ENCODE measurements at regions not wholly inside any gene's neighbourhood (a gene's known extent, or its start where the extent isn't known, plus 50 kb on each side); places are given as distances from the start of the nearest gene placed in this dataset.

DNA sequence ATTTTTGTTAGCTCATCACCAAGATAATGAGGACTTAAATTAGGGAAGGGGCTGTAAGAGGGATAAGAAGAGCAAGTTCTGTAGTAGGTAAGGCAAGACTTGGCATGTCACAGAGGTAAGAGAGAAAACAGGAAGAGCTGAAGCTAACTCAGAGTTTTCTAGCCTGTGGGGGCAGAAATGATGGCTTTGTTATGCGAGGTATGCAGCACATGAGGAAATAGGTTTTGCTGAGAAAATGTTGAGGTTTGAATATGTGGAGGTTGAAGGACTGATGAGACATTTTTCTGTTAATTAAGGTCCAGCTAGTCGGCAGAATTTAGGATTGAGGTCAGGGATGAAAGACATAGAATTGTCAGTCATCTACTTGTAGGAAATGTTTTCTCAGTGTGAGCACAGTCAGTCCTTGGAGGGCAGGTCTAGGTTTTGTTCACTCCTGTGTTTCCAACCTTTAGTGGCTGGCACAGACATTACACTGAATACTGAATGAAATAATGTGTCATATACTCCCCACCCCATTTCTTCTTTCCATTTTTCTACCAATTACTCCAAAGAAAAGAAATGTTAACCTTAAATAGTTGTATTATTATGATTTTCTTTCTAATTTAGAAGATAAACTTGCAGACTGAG is 154.0 kb upstream of the AADAT start:
- 8% methylated on average over 2 of the region's 2 CpGs for WGBS (ENCODE audit: missing lambda C conversion rate)
- Histone ChIP-seq H3K4me1 (no peaks in the 10 kb centered on the region), H3K4me2 (no peak overlapping the region), H3K27ac (no peak overlapping the region), H3K9me3 (no peaks in the 10 kb centered on the region), H3K4me3 (no peak overlapping the region)
- DNase-seq (ENCODE audit: low read depth in 1 of 2, low spot score in 1 of 2) = no peak
- POLR2A ChIA-PET = no interaction called here
- ATAC-seq = no peak
- CTCF ChIA-PET = interaction anchor here (2.8 kb wide), 1 partner anchor 11 kb away, joined by 6 read pairs; no protein-coding TSS in a partner anchor
- TF ChIP-seq EHF (CRISPR knock-in tag; IDR thresholded peaks at IDR 0.05) (no peak), GATA3 (IDR thresholded peaks at IDR 0.05; ENCODE audit: borderline replicate concordance) (no peak), HOXB5 (CRISPR knock-in tag; IDR thresholded peaks at IDR 0.05) (no peak), ZFP36 (IDR thresholded peaks at IDR 0.05; ENCODE audit: borderline replicate concordance, partially characterized antibody) (no peak), FOSL2 (IDR thresholded peaks at IDR 0.05) (no peak), FOSL2 (CRISPR knock-in tag; IDR thresholded peaks at IDR 0.05) (no peak), MYC (IDR thresholded peaks at IDR 0.05; ENCODE audit: borderline replicate concordance, low read length) (no peak), SMC3 (IDR thresholded peaks at IDR 0.05) (no peak), POLR2A (IDR thresholded peaks at IDR 0.05; ENCODE audit: low read length) (no peak), CEBPB (IDR thresholded peaks at IDR 0.05) (no peak), NPAS2 (CRISPR knock-in tag; IDR thresholded peaks at IDR 0.05; ENCODE audit: borderline replicate concordance) (no peak)
- TF ChIP-seq, protein P1, sequence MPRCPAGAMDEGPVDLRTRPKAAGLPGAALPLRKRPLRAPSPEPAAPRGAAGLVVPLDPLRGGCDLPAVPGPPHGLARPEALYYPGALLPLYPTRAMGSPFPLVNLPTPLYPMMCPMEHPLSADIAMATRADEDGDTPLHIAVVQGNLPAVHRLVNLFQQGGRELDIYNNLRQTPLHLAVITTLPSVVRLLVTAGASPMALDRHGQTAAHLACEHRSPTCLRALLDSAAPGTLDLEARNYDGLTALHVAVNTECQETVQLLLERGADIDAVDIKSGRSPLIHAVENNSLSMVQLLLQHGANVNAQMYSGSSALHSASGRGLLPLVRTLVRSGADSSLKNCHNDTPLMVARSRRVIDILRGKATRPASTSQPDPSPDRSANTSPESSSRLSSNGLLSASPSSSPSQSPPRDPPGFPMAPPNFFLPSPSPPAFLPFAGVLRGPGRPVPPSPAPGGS (IDR thresholded peaks at IDR 0.05) = no peak
- no peak for FAIRE-seq

DNA sequence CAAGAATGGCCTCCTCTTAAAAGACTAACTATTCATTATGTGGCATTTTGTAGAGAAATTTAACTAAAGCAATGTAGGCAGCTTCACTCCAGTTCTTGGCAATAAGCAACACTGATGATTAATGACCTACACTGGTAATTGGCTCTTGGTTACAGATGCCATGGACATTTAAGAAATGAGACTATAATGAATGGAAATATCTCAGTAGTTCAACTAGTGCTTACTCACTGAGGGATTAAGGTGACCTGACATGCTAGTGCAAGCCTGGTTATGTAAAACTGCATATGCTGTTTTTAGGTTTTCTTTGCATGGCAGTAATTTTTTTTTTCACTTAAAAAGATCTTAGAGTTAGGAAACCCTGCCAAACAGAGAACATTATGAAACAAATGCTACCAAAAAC is 152.7 kb upstream of the AADAT start:
- Histone ChIP-seq H3K9me3 (no peaks in the 10 kb centered on the region), H3K4me3 (no peak overlapping the region), H3K4me2 (no peak overlapping the region), H3K4me1 (no peaks in the 10 kb centered on the region), H3K27ac (no peak overlapping the region)
- FAIRE-seq = no peak
- ATAC-seq = no peak
- TF ChIP-seq RNF2 (IDR thresholded peaks at IDR 0.05; ENCODE audit: borderline replicate concordance, low read depth) = no peak
- TF ChIP-seq HDAC2 (IDR thresholded peaks at IDR 0.05) = no peak
- no peak for TF ChIP-seq NR3C1 (IDR thresholded peaks at IDR 0.05)
- no peak for TF ChIP-seq CHD4 (IDR thresholded peaks at IDR 0.05; ENCODE audit: borderline replicate concordance)
- no peak for TF ChIP-seq FOSB (CRISPR knock-in tag; IDR thresholded peaks at IDR 0.05)
- TF ChIP-seq, protein P2, sequence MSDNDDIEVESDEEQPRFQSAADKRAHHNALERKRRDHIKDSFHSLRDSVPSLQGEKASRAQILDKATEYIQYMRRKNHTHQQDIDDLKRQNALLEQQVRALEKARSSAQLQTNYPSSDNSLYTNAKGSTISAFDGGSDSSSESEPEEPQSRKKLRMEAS (IDR thresholded peaks at IDR 0.05) = no peak
- no peak for TF ChIP-seq ESRRA (IDR thresholded peaks at IDR 0.05; ENCODE audit: borderline replicate concordance, low read length)
- TF ChIP-seq, protein P3, sequence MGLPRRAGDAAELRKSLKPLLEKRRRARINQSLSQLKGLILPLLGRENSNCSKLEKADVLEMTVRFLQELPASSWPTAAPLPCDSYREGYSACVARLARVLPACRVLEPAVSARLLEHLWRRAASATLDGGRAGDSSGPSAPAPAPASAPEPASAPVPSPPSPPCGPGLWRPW (IDR thresholded peaks at IDR 0.05) = no peak
- no peak for TF ChIP-seq EHMT2 (IDR thresholded peaks at IDR 0.05; ENCODE audit: low read depth)
- no peak for TF ChIP-seq MYC (IDR thresholded peaks at IDR 0.05; ENCODE audit: borderline replicate concordance, low read length)
- TF ChIP-seq GATA3 (IDR thresholded peaks at IDR 0.05; ENCODE audit: borderline replicate concordance) = no peak
- TF ChIP-seq CEBPB (IDR thresholded peaks at IDR 0.05) = no peak
- TF ChIP-seq RAD21 (conservative IDR thresholded peaks at IDR 0.05 in 1 of 2, IDR thresholded peaks at IDR 0.05 in 1 of 2) = no peak
- TF ChIP-seq RFX5 (IDR thresholded peaks at IDR 0.05) = no peak
- no peak for TF ChIP-seq ZFP36 (IDR thresholded peaks at IDR 0.05; ENCODE audit: borderline replicate concordance, partially characterized antibody)
- TF ChIP-seq RCOR1 (IDR thresholded peaks at IDR 0.05; ENCODE audit: low read depth, low read length) = no peak
- POLR2A ChIA-PET = no interaction called here
- CTCF ChIA-PET = interaction anchor here (2.8 kb wide), 1 partner anchor 9 kb away, joined by 6 read pairs; no protein-coding TSS in a partner anchor
- no peak for DNase-seq (ENCODE audit: low read depth in 1 of 2, low spot score in 1 of 2)

DNA sequence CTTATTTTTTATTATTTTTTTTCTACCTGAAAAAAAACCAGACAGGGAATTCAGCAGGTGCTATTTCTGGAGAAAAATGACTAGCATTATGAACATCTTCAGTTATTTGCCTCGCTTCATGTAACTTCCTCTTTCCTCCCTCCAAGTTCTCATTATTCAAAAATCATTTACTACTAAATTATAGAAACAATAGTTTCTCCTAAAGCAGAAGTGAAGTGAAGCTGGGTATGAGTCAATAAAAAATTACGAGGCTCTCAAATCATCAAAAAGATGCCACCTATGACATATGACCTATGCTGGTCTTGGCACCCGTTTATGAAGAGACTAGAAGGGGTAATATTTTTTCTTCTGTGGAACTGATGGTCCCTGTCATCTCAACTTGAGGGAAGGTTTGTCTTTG is 145.0 kb upstream of the AADAT start:
- ChIA-PET POLR2A (no interaction called here), CTCF (no interaction called here)
- Histone ChIP-seq H3K4me2 (no peak overlapping the region), H3K4me1 (no peaks in the 10 kb centered on the region), H3K4me3 (no peak overlapping the region), H3K27ac (no peak overlapping the region), H3K9me3 (no peaks in the 10 kb centered on the region)
- no peak for DNase-seq (ENCODE audit: low read depth in 1 of 2, low spot score in 1 of 2)
- ATAC-seq = no peak
- 6% methylated on average over 3 of the region's 3 CpGs for WGBS (ENCODE audit: missing lambda C conversion rate)
- no peak for FAIRE-seq
- TF ChIP-seq ZC3H11A (IDR thresholded peaks at IDR 0.05) (no peak), BHLHE40 (IDR thresholded peaks at IDR 0.05; ENCODE audit: low read depth, low read length) (no peak), RNF2 (IDR thresholded peaks at IDR 0.05; ENCODE audit: borderline replicate concordance, low read depth) (no peak), HOXB5 (CRISPR knock-in tag; IDR thresholded peaks at IDR 0.05) (no peak), JUN (IDR thresholded peaks at IDR 0.05) (no peak), PHF8 (IDR thresholded peaks at IDR 0.05; ENCODE audit: borderline replicate concordance, low read depth) (no peak), CEBPB (IDR thresholded peaks at IDR 0.05) (no peak), ZNF302 (CRISPR knock-in tag; IDR thresholded peaks at IDR 0.05) (no peak)
- TF ChIP-seq, protein P3 (IDR thresholded peaks at IDR 0.05) = no peak
- TF ChIP-seq, protein P4, sequence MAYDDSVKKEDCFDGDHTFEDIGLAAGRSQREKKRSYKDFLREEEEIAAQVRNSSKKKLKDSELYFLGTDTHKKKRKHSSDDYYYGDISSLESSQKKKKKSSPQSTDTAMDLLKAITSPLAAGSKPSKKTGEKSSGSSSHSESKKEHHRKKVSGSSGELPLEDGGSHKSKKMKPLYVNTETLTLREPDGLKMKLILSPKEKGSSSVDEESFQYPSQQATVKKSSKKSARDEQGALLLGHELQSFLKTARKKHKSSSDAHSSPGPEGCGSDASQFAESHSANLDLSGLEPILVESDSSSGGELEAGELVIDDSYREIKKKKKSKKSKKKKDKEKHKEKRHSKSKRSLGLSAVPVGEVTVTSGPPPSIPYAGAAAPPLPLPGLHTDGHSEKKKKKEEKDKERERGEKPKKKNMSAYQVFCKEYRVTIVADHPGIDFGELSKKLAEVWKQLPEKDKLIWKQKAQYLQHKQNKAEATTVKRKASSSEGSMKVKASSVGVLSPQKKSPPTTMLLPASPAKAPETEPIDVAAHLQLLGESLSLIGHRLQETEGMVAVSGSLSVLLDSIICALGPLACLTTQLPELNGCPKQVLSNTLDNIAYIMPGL (CRISPR knock-in tag; IDR thresholded peaks at IDR 0.05; ENCODE audit: borderline replicate concordance) = no peak
- TF ChIP-seq, protein P2 (IDR thresholded peaks at IDR 0.05) = no peak
- TF ChIP-seq, protein P5, sequence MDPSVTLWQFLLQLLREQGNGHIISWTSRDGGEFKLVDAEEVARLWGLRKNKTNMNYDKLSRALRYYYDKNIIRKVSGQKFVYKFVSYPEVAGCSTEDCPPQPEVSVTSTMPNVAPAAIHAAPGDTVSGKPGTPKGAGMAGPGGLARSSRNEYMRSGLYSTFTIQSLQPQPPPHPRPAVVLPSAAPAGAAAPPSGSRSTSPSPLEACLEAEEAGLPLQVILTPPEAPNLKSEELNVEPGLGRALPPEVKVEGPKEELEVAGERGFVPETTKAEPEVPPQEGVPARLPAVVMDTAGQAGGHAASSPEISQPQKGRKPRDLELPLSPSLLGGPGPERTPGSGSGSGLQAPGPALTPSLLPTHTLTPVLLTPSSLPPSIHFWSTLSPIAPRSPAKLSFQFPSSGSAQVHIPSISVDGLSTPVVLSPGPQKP (IDR thresholded peaks at IDR 0.05; ENCODE audit: low read depth, low read length) = no peak

Data from A549 (cell line).